8988T (cell line): ENCODE measurements at regions not wholly inside any gene's neighbourhood (a gene's known extent, or its start where the extent isn't known, plus 50 kb on each side); places are given as distances from the start of the nearest gene placed in this dataset.

Experiments
- DNase-seq: peaks from one replicate; pipeline ENCODE4 v3.0.0; 2011

GRCh38 chr12:125688223-125688622, 623.0 kb downstream of the AACS start:
- no peak for DNase-seq

- DNase-seq: no peak
Measured at GRCh38 chr12:125688881-125689280, 623.6 kb downstream of the AACS start.

DNA sequence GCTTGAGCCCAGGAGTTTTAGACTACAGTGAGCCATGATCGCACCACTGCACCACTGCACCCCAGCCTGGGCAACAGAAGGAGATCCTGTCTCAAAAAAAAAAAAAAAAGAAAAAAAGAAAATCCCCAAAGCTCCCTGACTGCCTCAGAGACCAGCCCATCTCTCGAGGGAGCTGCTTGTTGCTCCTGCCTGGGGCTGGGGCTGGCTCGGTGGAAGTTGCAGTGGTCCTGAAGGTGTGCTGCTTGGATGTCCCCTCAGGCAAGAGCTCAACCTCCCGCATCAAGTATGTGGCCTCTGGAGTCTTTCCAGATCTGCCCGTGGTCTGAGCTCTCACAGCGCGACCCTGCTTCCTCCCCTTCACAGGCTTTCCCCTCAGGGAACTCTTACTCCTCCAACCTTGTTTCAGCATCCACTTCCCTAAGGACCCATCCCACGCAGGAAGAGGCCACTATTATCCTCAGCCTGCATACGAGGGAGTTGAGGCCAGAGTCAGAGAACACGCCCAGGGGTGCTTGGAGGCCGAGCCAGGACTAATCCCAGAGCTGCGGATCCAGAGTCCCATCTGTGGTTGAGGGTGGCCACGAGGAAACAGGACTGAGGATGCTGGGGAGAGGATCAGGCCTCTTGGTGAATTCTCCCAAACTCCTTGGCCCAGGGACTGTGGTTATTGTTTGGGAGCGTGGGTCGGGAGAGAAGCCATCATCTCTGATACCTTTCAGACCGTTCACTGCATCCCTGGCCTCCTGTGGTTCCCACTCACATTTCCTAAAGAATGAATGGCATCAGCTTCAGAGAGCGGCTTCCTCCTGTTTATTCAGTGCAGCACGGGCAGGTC, 624.6 kb downstream of the AACS start:
- no peak for DNase-seq

DNA sequence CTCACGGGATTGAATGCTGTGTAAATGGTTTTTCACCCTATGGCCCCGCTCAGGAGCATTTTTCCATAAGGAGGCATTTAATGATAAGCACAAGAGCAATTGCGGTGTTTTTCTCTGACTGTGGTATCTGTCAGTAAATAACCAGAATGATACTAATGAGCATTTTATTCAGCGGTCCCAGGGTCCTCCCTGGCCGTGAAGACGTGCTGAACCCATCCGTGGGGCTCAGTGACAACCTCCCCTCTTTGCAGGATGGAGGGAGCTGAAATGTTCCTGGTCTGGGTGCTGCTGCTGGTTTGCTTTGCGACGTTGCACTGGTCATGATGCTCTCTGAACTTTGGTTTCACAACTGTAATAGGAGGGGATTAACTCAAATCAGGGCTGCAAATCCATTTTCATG, 625.6 kb downstream of the AACS start:
- DNase-seq: no peak

DNA sequence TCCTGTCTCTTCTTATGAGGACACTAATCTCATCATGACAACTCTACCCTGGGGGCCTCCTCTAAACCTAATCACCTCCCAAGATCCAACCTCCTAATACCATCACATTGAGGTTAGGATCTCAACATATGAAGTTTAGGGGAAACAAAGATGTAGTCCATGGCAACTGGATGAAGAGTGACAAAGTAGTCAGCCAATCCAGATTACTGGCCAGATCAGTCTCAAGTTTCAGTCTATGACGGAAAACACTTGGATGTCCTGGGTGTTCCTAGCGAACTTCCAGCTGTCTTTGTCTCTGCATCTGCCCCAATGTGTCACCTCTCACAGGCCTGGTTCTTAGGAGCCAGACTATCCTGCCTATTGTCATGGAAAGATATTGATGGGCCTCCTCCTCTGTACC, 630.8 kb downstream of the AACS start:
- DNase-seq: no peak

DNA sequence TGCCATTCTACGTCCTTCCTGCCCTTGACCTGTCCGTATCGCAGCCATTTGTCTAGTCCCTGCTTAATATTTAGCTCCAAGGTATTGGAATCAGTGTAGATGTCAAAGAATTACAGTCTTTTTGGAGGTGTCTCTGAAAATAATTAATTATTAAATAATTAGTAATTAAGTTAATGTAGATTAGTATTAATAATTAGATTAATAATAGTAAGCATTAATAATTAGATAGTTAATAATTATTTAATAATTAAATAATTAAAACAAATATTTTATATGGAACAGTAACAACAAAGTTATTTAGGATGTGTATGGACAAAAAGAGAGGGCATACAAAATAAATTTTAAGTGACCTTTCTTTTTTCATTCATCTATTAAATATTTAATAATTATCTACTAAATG, 639.6 kb downstream of the AACS start:
- DNase-seq: no peak

DNA sequence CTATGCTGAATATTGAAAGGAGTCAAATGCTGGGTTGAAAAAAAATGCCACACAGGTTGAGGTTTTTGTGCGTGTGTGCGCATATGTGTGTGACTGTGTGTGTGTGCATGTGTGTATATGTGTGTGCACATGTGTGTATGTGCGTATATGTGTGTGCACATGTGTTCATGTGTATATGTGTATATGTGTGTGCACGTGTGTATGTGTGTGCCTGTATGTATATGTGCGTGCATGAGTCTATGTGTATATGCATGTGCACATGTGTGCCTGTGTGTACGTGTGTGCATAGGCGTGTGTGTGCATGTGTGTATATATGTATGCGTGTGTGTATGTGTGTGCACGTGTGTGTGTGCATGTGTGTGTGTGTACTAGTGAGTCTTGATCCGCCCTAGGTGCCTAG, 655.7 kb downstream of the AACS start:
- DNase-seq: no peak

- DNase-seq: no peak
Measured at GRCh38 chr12:125734137-125734536, 668.9 kb downstream of the AACS start.

- DNase-seq: no peak
Measured at GRCh38 chr12:125738211-125738610, 673.0 kb downstream of the AACS start.

DNA sequence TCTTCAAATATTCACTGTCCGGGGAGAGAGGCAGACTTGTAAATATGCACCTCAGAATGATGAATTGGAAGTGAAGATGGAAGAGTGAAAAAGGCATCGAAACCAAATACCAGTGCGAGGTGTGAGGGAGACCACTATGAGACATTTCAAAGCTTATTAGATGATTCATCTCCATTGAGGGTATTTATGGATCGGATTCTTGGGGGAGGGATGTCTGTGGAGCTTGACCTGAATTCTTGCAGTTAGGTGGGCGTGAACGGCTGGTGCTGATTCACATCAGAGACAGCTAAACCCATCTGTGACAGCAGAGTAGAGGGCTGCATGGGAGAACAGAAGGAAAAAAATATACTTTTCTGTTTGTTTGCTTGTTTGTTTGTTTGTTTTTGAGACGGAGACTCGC, 677.2 kb downstream of the AACS start:
- DNase-seq: no peak

- DNase-seq: no peak
Measured at GRCh38 chr12:125744201-125744600, 679.0 kb downstream of the AACS start.

GRCh38 chr12:125755512-125755911, 690.3 kb downstream of the AACS start:
- DNase-seq: no peak

- DNase-seq: no peak
Measured at GRCh38 chr12:125766091-125766490, 700.9 kb downstream of the AACS start.

GRCh38 chr12:125772403-125772802, 707.2 kb downstream of the AACS start:
- no peak for DNase-seq

DNA sequence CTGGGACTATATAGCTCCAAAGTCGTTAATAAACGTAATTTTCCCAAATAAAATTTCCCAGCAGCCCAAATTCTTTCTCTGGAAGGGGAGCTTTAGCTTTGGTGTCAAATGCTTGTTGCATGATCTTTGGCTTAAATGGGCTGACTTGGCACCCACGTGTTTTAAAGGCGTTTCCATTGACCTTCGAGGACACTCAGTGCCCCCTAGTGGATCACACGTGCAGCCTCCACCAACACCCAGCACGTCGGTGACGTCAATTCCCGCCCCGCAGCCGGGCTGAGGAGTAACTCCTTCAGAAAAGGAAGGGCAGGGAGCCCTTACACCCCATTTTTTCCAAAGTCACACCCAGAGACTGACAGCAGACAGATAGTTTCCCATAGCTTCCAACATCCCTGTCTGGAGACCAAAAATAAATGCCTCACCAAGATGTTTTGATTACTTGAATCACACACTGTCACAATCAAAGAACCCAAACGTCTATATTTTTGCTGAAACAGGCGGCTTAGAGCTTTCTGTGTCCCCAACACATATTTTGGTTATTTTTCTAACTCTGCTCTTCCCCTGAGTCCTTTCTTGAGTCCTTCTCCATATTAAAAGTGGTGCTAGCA, 707.9 kb downstream of the AACS start:
- no peak for DNase-seq

DNA sequence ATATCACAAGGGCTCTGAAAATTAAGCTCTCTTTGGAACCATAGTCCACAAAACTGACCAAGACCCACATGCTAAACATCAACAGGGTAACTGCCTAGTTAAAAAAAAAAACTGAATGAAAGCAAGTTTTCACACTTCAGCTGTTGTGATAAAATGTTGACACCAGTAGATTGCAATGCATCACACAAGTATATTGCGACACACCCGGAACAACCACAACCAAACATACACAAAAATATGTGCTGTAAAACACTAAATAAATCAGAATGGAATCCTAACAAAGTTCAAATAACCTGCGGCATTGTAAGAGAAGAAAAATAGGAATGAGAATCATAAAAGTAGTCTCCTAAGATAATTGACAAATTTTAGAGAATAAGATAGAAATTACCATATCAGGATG, 710.3 kb downstream of the AACS start:
- DNase-seq: no peak

GRCh38 chr12:125776212-125776611, 711.0 kb downstream of the AACS start:
- no peak for DNase-seq

GRCh38 chr12:125786143-125786542, 720.9 kb downstream of the AACS start:
- no peak for DNase-seq

- no peak for DNase-seq
Measured at GRCh38 chr12:125794401-125794800, 729.2 kb downstream of the AACS start.

DNA sequence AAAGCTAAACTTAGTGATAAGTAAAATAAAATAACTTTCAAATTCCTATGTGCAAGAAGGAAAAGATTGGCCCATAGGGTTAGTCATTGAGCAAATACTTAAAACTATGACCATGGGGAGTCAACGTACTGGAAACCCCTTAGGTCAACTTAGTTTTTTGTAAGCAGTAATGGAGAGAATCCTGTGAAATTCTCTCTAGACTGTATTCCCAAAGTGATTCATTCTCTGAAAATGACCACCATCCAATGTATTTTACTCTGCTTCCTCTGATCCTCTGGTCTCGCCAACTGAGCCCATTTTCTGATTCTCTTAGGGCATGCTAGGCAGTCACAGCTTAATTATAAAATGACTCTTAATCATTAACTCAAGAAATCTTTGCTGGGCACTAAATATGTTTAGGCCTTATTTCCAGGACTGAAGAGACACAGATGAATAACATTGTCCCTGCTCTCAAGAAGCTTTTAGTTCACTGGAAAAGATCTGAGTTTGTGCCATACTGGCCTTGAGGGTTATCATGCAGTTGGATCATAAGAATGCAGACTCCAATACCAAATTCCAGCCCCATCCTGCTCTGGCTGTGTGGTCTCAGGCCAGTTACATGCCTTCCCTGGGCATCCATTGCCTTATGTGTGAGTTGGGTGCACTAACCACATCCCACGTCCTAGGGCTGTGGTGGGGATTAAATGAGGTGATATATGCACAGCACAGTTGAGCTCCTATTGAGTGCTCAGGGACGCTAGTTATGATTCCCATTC, 732.4 kb downstream of the AACS start:
- no peak for DNase-seq

DNA sequence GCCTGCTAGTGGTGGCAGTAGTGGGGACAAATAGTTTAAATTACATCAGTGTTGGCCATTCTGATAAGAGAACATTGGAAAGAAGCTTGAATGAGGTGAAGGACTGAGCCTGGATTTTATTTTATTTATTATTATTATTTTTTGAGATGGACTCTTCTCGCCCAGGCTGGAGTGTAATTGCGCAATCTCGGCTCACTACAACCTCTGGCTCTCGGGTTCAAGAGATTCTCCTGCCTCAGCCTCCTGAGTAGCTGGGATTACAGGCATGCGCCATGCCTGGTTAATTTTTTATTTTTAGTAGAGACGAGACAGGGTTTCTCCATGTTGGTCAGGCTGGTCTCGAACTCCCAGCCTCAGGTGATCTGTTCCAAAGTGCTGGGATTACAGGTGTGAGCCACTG, 739.4 kb downstream of the AACS start:
- no peak for DNase-seq

DNA sequence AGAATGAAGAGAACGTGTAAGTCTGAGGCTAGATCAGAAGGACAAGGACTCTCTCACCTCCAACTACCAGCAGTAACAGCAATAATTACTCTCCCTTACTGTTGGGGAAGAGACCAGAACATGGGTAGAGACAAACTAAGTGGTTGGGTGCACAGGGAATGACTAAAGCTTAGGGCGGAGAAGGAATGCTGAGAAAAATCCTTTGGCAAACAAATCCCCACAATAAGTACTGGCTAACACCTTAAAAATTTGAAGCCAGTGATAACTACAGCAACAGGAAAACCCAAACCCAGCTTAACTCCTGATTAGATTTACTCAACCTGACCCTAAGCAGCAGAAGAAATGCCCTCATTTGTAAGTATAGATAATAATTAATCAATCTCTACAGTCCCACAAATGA, 759.0 kb downstream of the AACS start:
- DNase-seq: no peak

GRCh38 chr12:125835852-125836251, 770.6 kb downstream of the AACS start:
- DNase-seq: no peak

- DNase-seq: no peak
Measured at GRCh38 chr12:125836647-125837046, 771.4 kb downstream of the AACS start.
